Smooth muscle cell (in vitro differentiated cells): ENCODE measurements at regions not wholly inside any gene's neighbourhood (a gene's known extent, or its start where the extent isn't known, plus 50 kb on each side); places are given as distances from the start of the nearest gene placed in this dataset.

Experiments
- DNase-seq: peaks from one replicate; lab custom pipeline; 2025; ENCODE audit not compliant: unreplicated experiment; lab: John Stamatoyannopoulos, UW
- H2AFZ ChIP-seq: fragments of 200-600 bp; sonication (generic); 2 replicates; pipeline ENCODE4 v1.6.0; 2016; ENCODE audit warnings: antibody characterized with exemption, low read depth, mild to moderate bottlenecking
- H3F3A ChIP-seq: fragments of 200-600 bp; sonication (generic); 2 replicates; pipeline ENCODE4 v1.6.0; 2017; ENCODE audit warnings: antibody characterized with exemption, low read depth
- H3K27ac ChIP-seq: fragments of 200-600 bp; sonication (generic); 2 replicates; pipeline ENCODE4 v1.5.1; 2016; ENCODE audit warnings: low read depth, mild to moderate bottlenecking
- H3K27me3 ChIP-seq: fragments of 200-600 bp; sonication (generic); 2 replicates; pipeline ENCODE4 v1.6.1; 2016; ENCODE audit warnings: low read depth, mild to moderate bottlenecking
- H3K36me3 ChIP-seq: fragments of 200-600 bp; sonication (generic); 2 replicates; pipeline ENCODE4 v1.5.1; 2016; ENCODE audit warnings: low read depth
- H3K4me1 ChIP-seq: fragments of 200-600 bp; sonication (generic); 2 replicates; pipeline ENCODE4 v1.5.1; 2016; ENCODE audit warnings: low read depth
- H3K4me2 ChIP-seq: fragments of 200-600 bp; sonication (generic); 2 replicates; pipeline ENCODE4 v1.6.0; 2016; ENCODE audit warnings: mild to moderate bottlenecking
- H3K4me3 ChIP-seq: fragments of 200-600 bp; sonication (generic); 2 replicates; pipeline ENCODE4 v1.5.1; 2016; ENCODE audit warnings: mild to moderate bottlenecking
- H3K79me2 ChIP-seq: fragments of 200-600 bp; sonication (generic); 2 replicates; pipeline ENCODE4 v1.6.0; 2016; ENCODE audit warnings: low read depth, mild to moderate bottlenecking
- H3K9ac ChIP-seq: fragments of 200-600 bp; sonication (generic); 2 replicates; pipeline ENCODE4 v1.6.0; 2016; ENCODE audit warnings: low read depth
- H3K9me3 ChIP-seq: fragments of 200-600 bp; sonication (generic); replicated peaks from 2 replicates; pipeline ENCODE4 v1.5.1; 2016; ENCODE audit warnings: low read depth
- H4K20me1 ChIP-seq: fragments of 200-600 bp; sonication (generic); 2 replicates; pipeline ENCODE4 v1.6.0; 2016; ENCODE audit warnings: low read depth
- WGBS: methylation state at CpG from one replicate; pipeline ENCODE4 v1.1.7; 2016; ENCODE audit warnings: low lambda C conversion rate; 5-methylcytosine and 5-hydroxymethylcytosine counted together
- TF ChIP-seq, protein P1 (sequence below): fragments of 200-600 bp; sonication (generic); IDR thresholded peaks from 2 replicates; pipeline ENCODE4 v1.5.1; 2017; ENCODE audit warnings: borderline replicate concordance, mild to moderate bottlenecking, antibody characterized with exemption; ENCODE audit not compliant: insufficient read depth, poor library complexity, severe bottlenecking

DNA sequence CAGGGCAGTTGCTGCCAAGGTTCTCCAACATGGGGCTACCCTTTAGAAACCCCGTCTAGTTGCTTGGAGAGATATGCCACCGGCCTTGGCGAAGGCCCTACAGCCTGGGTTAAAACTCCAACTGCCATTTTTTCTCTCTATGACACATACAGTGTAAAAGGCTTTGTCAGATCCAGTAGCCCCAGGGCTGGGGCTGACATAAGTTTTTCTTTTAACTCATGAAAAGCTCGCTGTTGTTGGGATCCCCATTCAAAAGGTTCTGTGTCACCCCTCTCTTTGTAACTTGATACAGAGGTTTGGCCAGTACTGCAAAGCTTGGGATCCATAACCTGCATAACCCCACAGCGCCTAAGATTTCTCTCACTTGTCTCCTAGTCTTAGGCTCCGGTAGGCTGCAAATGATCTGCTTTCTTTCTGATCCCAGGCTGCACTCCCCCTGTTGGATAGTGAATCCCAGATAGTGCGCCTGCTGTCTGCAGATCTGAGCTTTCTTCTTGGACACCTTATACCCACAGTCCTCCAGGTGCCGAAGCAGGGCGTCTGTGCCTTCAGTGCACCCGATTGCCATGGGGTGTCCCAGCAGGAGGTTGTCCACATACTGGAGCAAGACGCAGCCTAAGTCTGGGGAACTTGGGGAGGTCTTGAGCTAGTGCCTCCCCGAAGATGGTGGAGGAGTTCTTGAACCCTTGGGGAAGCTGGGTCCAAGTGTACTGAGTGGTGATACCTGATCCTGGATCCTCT lies 406.2 kb downstream of the TGFB2 start:
- H3K9me3 ChIP-seq: no peaks in the 10 kb centered on the region
- H3K4me1 ChIP-seq: no peaks in the 10 kb centered on the region
- no peak overlapping the region for H3K4me3 ChIP-seq
- no peaks in the 10 kb centered on the region for H3K27me3 ChIP-seq
- H3K27ac ChIP-seq: no peak overlapping the region
- H3K79me2 ChIP-seq: no peaks in the 10 kb centered on the region
- no peak overlapping the region for H3K9ac ChIP-seq
- TF ChIP-seq, protein P1, sequence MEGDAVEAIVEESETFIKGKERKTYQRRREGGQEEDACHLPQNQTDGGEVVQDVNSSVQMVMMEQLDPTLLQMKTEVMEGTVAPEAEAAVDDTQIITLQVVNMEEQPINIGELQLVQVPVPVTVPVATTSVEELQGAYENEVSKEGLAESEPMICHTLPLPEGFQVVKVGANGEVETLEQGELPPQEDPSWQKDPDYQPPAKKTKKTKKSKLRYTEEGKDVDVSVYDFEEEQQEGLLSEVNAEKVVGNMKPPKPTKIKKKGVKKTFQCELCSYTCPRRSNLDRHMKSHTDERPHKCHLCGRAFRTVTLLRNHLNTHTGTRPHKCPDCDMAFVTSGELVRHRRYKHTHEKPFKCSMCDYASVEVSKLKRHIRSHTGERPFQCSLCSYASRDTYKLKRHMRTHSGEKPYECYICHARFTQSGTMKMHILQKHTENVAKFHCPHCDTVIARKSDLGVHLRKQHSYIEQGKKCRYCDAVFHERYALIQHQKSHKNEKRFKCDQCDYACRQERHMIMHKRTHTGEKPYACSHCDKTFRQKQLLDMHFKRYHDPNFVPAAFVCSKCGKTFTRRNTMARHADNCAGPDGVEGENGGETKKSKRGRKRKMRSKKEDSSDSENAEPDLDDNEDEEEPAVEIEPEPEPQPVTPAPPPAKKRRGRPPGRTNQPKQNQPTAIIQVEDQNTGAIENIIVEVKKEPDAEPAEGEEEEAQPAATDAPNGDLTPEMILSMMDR: no peak
- no peak overlapping the region for H3K4me2 ChIP-seq
- 92% methylated on average over 12 of the region's 12 CpGs for WGBS
- no peak overlapping the region for H2AFZ ChIP-seq
- no peak for DNase-seq
- no peaks in the 10 kb centered on the region for H4K20me1 ChIP-seq
- H3F3A ChIP-seq: no peaks in the 10 kb centered on the region
- H3K36me3 ChIP-seq: no peaks in the 10 kb centered on the region

DNA sequence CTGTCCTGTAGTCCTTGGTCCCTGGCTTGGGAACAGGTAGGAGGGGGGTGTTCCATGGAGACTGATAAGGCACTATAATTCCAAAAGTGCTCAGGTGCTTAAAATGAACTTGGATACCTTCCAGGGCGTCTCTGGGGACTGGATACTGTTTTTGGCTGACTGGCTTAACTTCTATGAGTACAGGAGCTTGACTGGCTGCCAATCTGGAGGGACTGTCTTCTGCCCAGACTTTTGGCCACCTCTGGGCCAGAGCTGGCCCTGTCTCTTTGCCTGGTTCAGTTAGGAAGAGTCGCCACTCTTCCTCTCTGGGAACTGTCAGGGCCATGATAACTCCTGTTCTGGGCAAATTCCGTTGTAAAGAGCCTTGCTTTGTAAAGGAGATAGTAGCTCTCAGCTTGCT lies 407.0 kb downstream of the TGFB2 start:
- WGBS: 89% methylated on average over 3 of the region's 3 CpGs
- Histone ChIP-seq H3K36me3 (no peaks in the 10 kb centered on the region), H3K79me2 (no peaks in the 10 kb centered on the region), H4K20me1 (no peaks in the 10 kb centered on the region), H3K4me2 (no peak overlapping the region), H3K9ac (no peak overlapping the region), H3K4me1 (no peaks in the 10 kb centered on the region), H3F3A (no peaks in the 10 kb centered on the region), H3K27me3 (no peaks in the 10 kb centered on the region), H3K4me3 (no peak overlapping the region), H2AFZ (no peak overlapping the region), H3K9me3 (no peaks in the 10 kb centered on the region), H3K27ac (no peak overlapping the region)
- TF ChIP-seq, protein P1: no peak
- DNase-seq: no peak

DNA sequence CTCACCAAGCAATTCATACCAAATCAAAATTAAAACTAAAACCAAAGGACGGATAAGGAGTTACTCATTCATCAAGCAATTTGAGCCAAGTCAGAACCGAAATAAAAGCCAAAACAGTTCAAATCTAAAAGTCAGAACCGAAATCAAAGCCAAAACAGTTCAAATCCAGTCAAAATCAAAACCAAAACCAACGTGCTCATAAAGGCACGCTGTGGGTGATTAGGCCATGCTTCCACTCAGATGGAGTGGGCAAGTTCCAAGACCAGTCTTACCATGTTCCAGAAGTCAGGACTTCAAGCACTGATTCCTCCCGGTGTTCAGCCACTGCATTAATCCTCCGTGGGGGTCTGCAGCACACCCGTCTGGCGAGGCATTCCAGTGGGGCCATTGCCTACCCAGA lies 409.3 kb downstream of the TGFB2 start:
- no peak for DNase-seq
- WGBS: 94% methylated on average over 9 of the region's 9 CpGs

More for the DNA sequence above, 409.3 kb downstream of the TGFB2 start:
- Histone ChIP-seq H3K4me2 (no peak overlapping the region), H3K4me1 (no peaks in the 10 kb centered on the region), H3K27ac (no peak overlapping the region), H4K20me1 (no peaks in the 10 kb centered on the region), H3K36me3 (no peaks in the 10 kb centered on the region), H2AFZ (no peak overlapping the region), H3K9me3 (no peaks in the 10 kb centered on the region), H3K9ac (no peak overlapping the region), H3K79me2 (no peaks in the 10 kb centered on the region), H3K4me3 (no peak overlapping the region), H3K27me3 (no peaks in the 10 kb centered on the region), H3F3A (no peaks in the 10 kb centered on the region)
- TF ChIP-seq, protein P1: no peak
